Liver (tissue), 8 donors: ENCODE measurements at regions not wholly inside any gene's neighbourhood (a gene's known extent, or its start where the extent isn't known, plus 50 kb on each side); places are given as distances from the start of the nearest gene placed in this dataset.

Source experiments
- DNase-seq: peaks from one replicate; pipeline ENCODE4 v3.0.0-alpha.2; 2017; ENCODE audit warnings: low spot score
- H3K27ac ChIP-seq, 2 donors: one replicate each; pipeline ENCODE4 v1.7.0; 2013; ENCODE audit warnings: inconsistent platforms in 2 of 2, low read length in 2 of 2, control low read depth in 1 of 2, low read depth in 1 of 2, mild to moderate bottlenecking in 1 of 2
- H3K27me3 ChIP-seq, 4 donors: one replicate each; pipeline versions ENCODE4 v1.6.1 to v1.7.0; 2013; ENCODE audit warnings: low read length in 3 of 4, inconsistent platforms in 1 of 4, mild to moderate bottlenecking in 1 of 4, moderate library complexity in 1 of 4; ENCODE audit not compliant: control insufficient read depth in 4 of 4, insufficient read depth in 4 of 4
- H3K36me3 ChIP-seq, 4 donors: one replicate each; pipeline versions ENCODE4 v1.6.1 to v1.7.0; 2013; ENCODE audit warnings: low read length in 3 of 4, mild to moderate bottlenecking in 3 of 4, low read depth in 1 of 4, moderate library complexity in 1 of 4; ENCODE audit not compliant: control insufficient read depth in 4 of 4, insufficient read depth in 3 of 4
- H3K4me1 ChIP-seq, 4 donors: one replicate each; pipeline versions ENCODE4 v1.6.1 to v1.7.0; 2013; ENCODE audit warnings: low read length in 3 of 4, mild to moderate bottlenecking in 3 of 4, moderate library complexity in 1 of 4; ENCODE audit not compliant: control insufficient read depth in 4 of 4, insufficient read depth in 4 of 4
- H3K4me3 ChIP-seq, 3 donors: one replicate each; pipeline versions ENCODE4 v1.6.1 to v1.7.0; 2013; ENCODE audit warnings: low read length in 3 of 3, control low read depth in 1 of 3, low read depth in 1 of 3, mild to moderate bottlenecking in 1 of 3
- H3K9ac ChIP-seq, 2 donors: one replicate each; pipeline ENCODE4 v1.7.0; 2013; ENCODE audit warnings: low read length in 2 of 2, mild to moderate bottlenecking in 2 of 2, moderate library complexity in 2 of 2, control low read depth in 1 of 2, low read depth in 1 of 2
- H3K9me3 ChIP-seq, 4 donors: one replicate each; pipeline versions ENCODE4 v1.6.1 to v1.7.0; 2013; ENCODE audit warnings: low read length in 3 of 4; ENCODE audit not compliant: control insufficient read depth in 4 of 4
- ATF3 ChIP-seq: IDR thresholded peaks from 2 replicates; pipeline ENCODE4 v1.6.1; 2016; ENCODE audit warnings: antibody characterized with exemption
- CTCF ChIP-seq: fragments of 150-350 bp; IDR thresholded peaks from 2 replicates; pipeline ENCODE4 v1.5.1; 2017; ENCODE audit warnings: improper control_type of control experiment, low read depth, low read length; ENCODE audit not compliant: missing input control
- EGR1 ChIP-seq, 2 donors: IDR thresholded peaks; 2 replicates each; pipeline ENCODE4 v1.6.1; 2016 to 2018; ENCODE audit warnings: antibody characterized with exemption in 2 of 2, low read depth in 2 of 2
- FOXA1 ChIP-seq: IDR thresholded peaks from 2 replicates; pipeline ENCODE4 v1.6.1; 2016; ENCODE audit warnings: antibody characterized with exemption
- FOXA2 ChIP-seq: IDR thresholded peaks from 2 replicates; pipeline ENCODE4 v1.6.1; 2016; ENCODE audit warnings: antibody characterized with exemption
- GABPA ChIP-seq, 2 donors: IDR thresholded peaks in 1 of 2; conservative IDR thresholded peaks in 1 of 2; 2 replicates each; pipeline ENCODE4 v1.6.1; 2016; ENCODE audit warnings: antibody characterized with exemption in 2 of 2, mild to moderate bottlenecking in 1 of 2, moderate library complexity in 1 of 2
- HNF4A ChIP-seq, 2 donors: conservative IDR thresholded peaks; 2 replicates each; pipeline ENCODE4 v1.6.1; 2016; ENCODE audit warnings: antibody characterized with exemption in 2 of 2, mild to moderate bottlenecking in 2 of 2
- HNF4G ChIP-seq: IDR thresholded peaks from 2 replicates; pipeline ENCODE4 v1.6.1; 2016; ENCODE audit warnings: antibody characterized with exemption
- JUND ChIP-seq, 2 donors: IDR thresholded peaks; 2 replicates each; pipeline ENCODE4 v1.6.1; 2016; ENCODE audit warnings: antibody characterized with exemption in 2 of 2
- MAX ChIP-seq: IDR thresholded peaks from 2 replicates; pipeline ENCODE4 v1.6.1; 2016; ENCODE audit warnings: antibody characterized with exemption
- NR2F2 ChIP-seq: IDR thresholded peaks from 2 replicates; pipeline ENCODE4 v1.6.1; 2016; ENCODE audit warnings: antibody characterized with exemption
- RAD21 ChIP-seq, 2 donors: IDR thresholded peaks; 2 replicates each; pipeline ENCODE4 v1.6.1; 2016; ENCODE audit warnings: antibody characterized with exemption in 2 of 2, mild to moderate bottlenecking in 2 of 2
- REST ChIP-seq: IDR thresholded peaks from 2 replicates; pipeline ENCODE4 v1.6.1; 2016; ENCODE audit warnings: antibody characterized with exemption, mild to moderate bottlenecking
- RXRA ChIP-seq, 2 donors: IDR thresholded peaks; 2 replicates each; pipeline ENCODE4 v1.6.1; 2017 to 2018; ENCODE audit warnings: antibody characterized with exemption in 2 of 2, mild to moderate bottlenecking in 1 of 2
- SP1 ChIP-seq: IDR thresholded peaks from 2 replicates; pipeline ENCODE4 v1.6.1; 2018; ENCODE audit warnings: antibody characterized with exemption, mild to moderate bottlenecking
- TAF1 ChIP-seq: conservative IDR thresholded peaks from 2 replicates; pipeline ENCODE4 v1.6.1; 2016; ENCODE audit warnings: antibody characterized with exemption, mild to moderate bottlenecking
- YY1 ChIP-seq: IDR thresholded peaks from 2 replicates; pipeline ENCODE4 v1.6.1; 2016; ENCODE audit warnings: antibody characterized with exemption, mild to moderate bottlenecking
- ZBTB33 ChIP-seq: IDR thresholded peaks from 2 replicates; pipeline ENCODE4 v1.6.1; 2016; ENCODE audit warnings: antibody characterized with exemption
- WGBS: extraction: QIAGEN DNeasy Blood & Tissue Kit; methylation state at CpG from one replicate; pipeline ENCODE4 v1.1.7; 2013; 5-methylcytosine and 5-hydroxymethylcytosine counted together
- donor health status: healthy.
- donor health status: healthy.
- donor health status: healthy.
- donor health status: healthy.
- donor health status: healthy.

GRCh38 chr5:158099571-158100105, 240.7 kb upstream of the CLINT1 start:
- Histone ChIP-seq H3K36me3 (no peaks in the 10 kb centered on the region), H3K9me3 (peaks cover 0 to 6% (median 2%) of the 10 kb centered on the region in 4 donors), H3K27ac (no peak overlapping the region), H3K9ac (no peak overlapping the region), H3K4me3 (no peak overlapping the region), H3K4me1 (no peaks in the 10 kb centered on the region), H3K27me3 (no peaks in the 10 kb centered on the region)
- TF ChIP-seq YY1 (no peak), RAD21 (IDR thresholded peaks at IDR 0.05) (no peak), JUND (IDR thresholded peaks at IDR 0.05) (no peak), GABPA (IDR thresholded peaks at IDR 0.05 in 1 of 2, conservative IDR thresholded peaks at IDR 0.05 in 1 of 2) (no peak), REST (no peak), ZBTB33 (no peak), TAF1 (no peak), FOXA2 (no peak), HNF4G (no peak), ATF3 (no peak), EGR1 (IDR thresholded peaks at IDR 0.05; ENCODE audit: low read depth in 2 of 2) (no peak), CTCF (no peak), NR2F2 (no peak), SP1 (no peak), RXRA (IDR thresholded peaks at IDR 0.05) (no peak), MAX (no peak), HNF4A (conservative IDR thresholded peaks at IDR 0.05) (no peak), FOXA1 (no peak)
- DNase-seq = no peak
- 78% methylated on average over 12 of the region's 12 CpGs for WGBS
